ENCODE measurements at regions not wholly inside any gene's neighbourhood (a gene's known extent, or its start where the extent isn't known, plus 50 kb on each side); places are given as distances from the start of the nearest gene placed in this dataset.
A peak's percentile ranks its signal among the peaks of the same experiment; 100 is the strongest.

GRCh38 chr1:199956005-199956404 lies 71.5 kb upstream of the NR5A2 start:
- Histone ChIP-seq H3K9me2 (ENCODE audit: low read depth, low read length) (no peaks in the 10 kb centered on the region), H3K9ac (ENCODE audit: low read length) (no peak overlapping the region), H3K4me2 (ENCODE audit: low read length) (no peak overlapping the region), H2AFZ (ENCODE audit: low read length) (peak overlapping the region; percentile 79; the same call in 1 of the 2 replicates), H3K36me3 (ENCODE audit: insufficient read depth, low read length) (no peaks in the 10 kb centered on the region), H3F3A (ENCODE audit: insufficient read depth, low read length) (peaks cover 5% of the 10 kb centered on the region; the same call in 1 of the 2 replicates), H3K4me3 (ENCODE audit: low read depth, low read length, poor library complexity, severe bottlenecking) (no peak overlapping the region), H3K4me1 (ENCODE audit: insufficient read depth, low read length, severe bottlenecking) (peaks cover 26% of the 10 kb centered on the region), H3K27ac (ENCODE audit: low read depth, low read length, poor library complexity, severe bottlenecking) (peak overlapping the region; percentile 36), H3K9me3 (ENCODE audit: low read length) (no peaks in the 10 kb centered on the region), H3K79me2 (ENCODE audit: insufficient read depth, low read length) (no peaks in the 10 kb centered on the region), H4K20me1 (ENCODE audit: insufficient read depth, low read length) (no peaks in the 10 kb centered on the region), H3K27me3 (ENCODE audit: insufficient read depth, low read length) (no peaks in the 10 kb centered on the region)
- TF ChIP-seq EZH2 (IDR thresholded peaks at IDR 0.05; ENCODE audit: borderline replicate concordance, low read length) (no peak), CTCF (IDR thresholded peaks at IDR 0.05; ENCODE audit: low read length) (no peak)

- Histone ChIP-seq H4K20me1 (ENCODE audit: insufficient read depth, low read length) (no peaks in the 10 kb centered on the region), H3K27ac (ENCODE audit: low read depth, low read length, poor library complexity, severe bottlenecking) (peak overlapping the region; percentile 38), H3F3A (ENCODE audit: insufficient read depth, low read length) (no peaks in the 10 kb centered on the region), H3K36me3 (ENCODE audit: insufficient read depth, low read length) (no peaks in the 10 kb centered on the region), H3K79me2 (ENCODE audit: insufficient read depth, low read length) (no peaks in the 10 kb centered on the region), H3K9me3 (ENCODE audit: low read length) (no peaks in the 10 kb centered on the region), H3K9me2 (ENCODE audit: low read depth, low read length) (no peaks in the 10 kb centered on the region), H3K4me2 (ENCODE audit: low read length) (no peak overlapping the region), H3K27me3 (ENCODE audit: insufficient read depth, low read length) (no peaks in the 10 kb centered on the region), H2AFZ (ENCODE audit: low read length) (no peak overlapping the region), H3K4me1 (ENCODE audit: insufficient read depth, low read length, severe bottlenecking) (peaks cover 36% of the 10 kb centered on the region), H3K4me3 (ENCODE audit: low read depth, low read length, poor library complexity, severe bottlenecking) (no peak overlapping the region), H3K9ac (ENCODE audit: low read length) (no peak overlapping the region)
- TF ChIP-seq CTCF (IDR thresholded peaks at IDR 0.05; ENCODE audit: low read length) (no peak), EZH2 (IDR thresholded peaks at IDR 0.05; ENCODE audit: borderline replicate concordance, low read length) (no peak)
These were observed 68.3 kb upstream of the NR5A2 start for GRCh38 chr1:199959033-199959774.

GRCh38 chr1:199959775-199960110 lies 67.8 kb upstream of the NR5A2 start:
- H4K20me1 ChIP-seq (ENCODE audit: insufficient read depth, low read length) = no peaks in the 10 kb centered on the region
- H3K9me2 ChIP-seq (ENCODE audit: low read depth, low read length) = no peaks in the 10 kb centered on the region
- no peaks in the 10 kb centered on the region for H3K27me3 ChIP-seq (ENCODE audit: insufficient read depth, low read length)
- H3K4me1 ChIP-seq (ENCODE audit: insufficient read depth, low read length, severe bottlenecking) = peaks cover 35% of the 10 kb centered on the region
- H3K4me2 ChIP-seq (ENCODE audit: low read length) = no peak overlapping the region
- no peak overlapping the region for H2AFZ ChIP-seq (ENCODE audit: low read length)
- H3K9ac ChIP-seq (ENCODE audit: low read length) = no peak overlapping the region
- no peak overlapping the region for H3K4me3 ChIP-seq (ENCODE audit: low read depth, low read length, poor library complexity, severe bottlenecking)
- H3K36me3 ChIP-seq (ENCODE audit: insufficient read depth, low read length) = no peaks in the 10 kb centered on the region
- H3K79me2 ChIP-seq (ENCODE audit: insufficient read depth, low read length) = no peaks in the 10 kb centered on the region
- H3F3A ChIP-seq (ENCODE audit: insufficient read depth, low read length) = no peaks in the 10 kb centered on the region
- TF ChIP-seq EZH2 (IDR thresholded peaks at IDR 0.05; ENCODE audit: borderline replicate concordance, low read length) (no peak), CTCF (IDR thresholded peaks at IDR 0.05; ENCODE audit: low read length) (no peak)
- no peak overlapping the region for H3K27ac ChIP-seq (ENCODE audit: low read depth, low read length, poor library complexity, severe bottlenecking)
- no peaks in the 10 kb centered on the region for H3K9me3 ChIP-seq (ENCODE audit: low read length)

Measured in OCI-LY1 (cell line).